ENCODE measurements at regions not wholly inside any gene's neighbourhood (a gene's known extent, or its start where the extent isn't known, plus 50 kb on each side); places are given as distances from the start of the nearest gene placed in this dataset.
A peak's percentile ranks its signal among the peaks of the same experiment; 100 is the strongest.

DNA sequence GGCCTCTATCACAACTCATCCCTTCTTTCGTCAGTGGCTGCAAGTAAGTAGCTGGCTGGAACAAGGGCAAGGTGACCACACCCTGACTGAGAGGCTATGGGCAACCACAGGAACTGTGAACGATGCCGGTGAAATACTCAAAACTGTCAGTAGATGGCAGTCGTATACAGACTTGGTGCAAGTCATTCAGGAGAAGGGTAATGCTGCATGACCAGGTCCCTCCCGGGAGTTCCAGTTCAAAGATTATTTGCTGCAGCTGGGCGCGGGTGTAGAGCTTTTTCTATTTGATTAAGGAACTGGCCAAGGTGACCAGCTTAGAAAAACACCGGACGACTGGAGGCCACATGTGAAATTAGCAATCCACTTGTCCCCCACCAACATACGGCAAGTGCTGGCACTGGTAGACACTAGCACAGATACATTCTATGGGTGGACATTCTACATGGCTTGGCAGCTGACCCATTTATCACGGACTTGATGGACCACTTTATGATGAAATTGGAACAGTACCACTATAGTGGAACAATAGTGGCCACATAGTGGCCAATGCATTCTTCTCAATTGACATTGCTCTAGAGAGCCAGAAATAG, 726.6 kb downstream of the TRAM1L1 start:
- Histone ChIP-seq H3K27me3 (replicated peaks; ENCODE audit: insufficient read depth, low read length) (no peaks in the 10 kb centered on the region), H3K9ac (ENCODE audit: low read length) (no peak overlapping the region), H4K20me1 (ENCODE audit: insufficient read depth, low read length) (no peaks in the 10 kb centered on the region), H3K79me2 (ENCODE audit: low read length) (no peaks in the 10 kb centered on the region), H3K4me2 (ENCODE audit: low read depth, low read length) (no peak overlapping the region), H3K36me3 (replicated peaks; ENCODE audit: insufficient read depth, low read length) (no peaks in the 10 kb centered on the region), H2AFZ (ENCODE audit: low read length) (0 out of 2 replicates have a peak overlapping the region, but pooled peaks have one; percentile 37), H3F3A (ENCODE audit: insufficient read depth, low read length) (no peaks in the 10 kb centered on the region), H3K9me3 (replicated peaks; ENCODE audit: insufficient read depth, low read length) (no peaks in the 10 kb centered on the region), H3K4me1 (ENCODE audit: low read length) (no peaks in the 10 kb centered on the region), H3K9me2 (replicated peaks; ENCODE audit: insufficient read depth, low read length) (no peaks in the 10 kb centered on the region), H3K4me3 (ENCODE audit: low read length) (no peak overlapping the region), H3K27ac (ENCODE audit: low read length) (no peak overlapping the region)
- TF ChIP-seq, protein P1, sequence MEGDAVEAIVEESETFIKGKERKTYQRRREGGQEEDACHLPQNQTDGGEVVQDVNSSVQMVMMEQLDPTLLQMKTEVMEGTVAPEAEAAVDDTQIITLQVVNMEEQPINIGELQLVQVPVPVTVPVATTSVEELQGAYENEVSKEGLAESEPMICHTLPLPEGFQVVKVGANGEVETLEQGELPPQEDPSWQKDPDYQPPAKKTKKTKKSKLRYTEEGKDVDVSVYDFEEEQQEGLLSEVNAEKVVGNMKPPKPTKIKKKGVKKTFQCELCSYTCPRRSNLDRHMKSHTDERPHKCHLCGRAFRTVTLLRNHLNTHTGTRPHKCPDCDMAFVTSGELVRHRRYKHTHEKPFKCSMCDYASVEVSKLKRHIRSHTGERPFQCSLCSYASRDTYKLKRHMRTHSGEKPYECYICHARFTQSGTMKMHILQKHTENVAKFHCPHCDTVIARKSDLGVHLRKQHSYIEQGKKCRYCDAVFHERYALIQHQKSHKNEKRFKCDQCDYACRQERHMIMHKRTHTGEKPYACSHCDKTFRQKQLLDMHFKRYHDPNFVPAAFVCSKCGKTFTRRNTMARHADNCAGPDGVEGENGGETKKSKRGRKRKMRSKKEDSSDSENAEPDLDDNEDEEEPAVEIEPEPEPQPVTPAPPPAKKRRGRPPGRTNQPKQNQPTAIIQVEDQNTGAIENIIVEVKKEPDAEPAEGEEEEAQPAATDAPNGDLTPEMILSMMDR (IDR thresholded peaks at IDR 0.05; ENCODE audit: low read length), result peak; percentile 78
- no peak for TF ChIP-seq EZH2phosphoT487 (IDR thresholded peaks at IDR 0.05; ENCODE audit: low read length)
- TF ChIP-seq EZH2 (optimal IDR thresholded peaks at IDR 0.05; ENCODE audit: low read depth, low read length), result no peak
- DNase-seq, result peak; percentile 79

DNA sequence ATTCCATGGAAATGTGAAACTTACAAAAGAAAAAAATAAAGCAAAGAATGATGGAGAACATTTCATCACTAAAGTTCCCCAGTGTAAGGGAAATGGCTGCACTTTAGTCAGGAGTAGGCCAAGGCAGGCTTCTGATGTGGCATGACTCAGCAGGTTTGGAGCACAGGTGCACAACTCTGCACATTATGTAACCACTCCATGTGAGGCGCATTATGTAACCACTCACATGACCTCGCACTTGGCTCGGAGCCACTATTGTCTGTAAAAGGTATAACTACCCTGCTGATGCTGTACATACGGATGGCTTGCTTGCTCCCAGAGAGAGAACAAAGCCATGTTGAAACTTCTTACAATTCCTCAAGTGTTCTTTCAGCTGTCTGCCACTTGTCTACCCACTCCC, 727.6 kb downstream of the TRAM1L1 start:
- H3K79me2 ChIP-seq (ENCODE audit: low read length), result no peaks in the 10 kb centered on the region
- DNase-seq, result no peak
- no peak overlapping the region for H3K9ac ChIP-seq (ENCODE audit: low read length)
- H3K4me3 ChIP-seq (ENCODE audit: low read length), result no peak overlapping the region
- H3K4me2 ChIP-seq (ENCODE audit: low read depth, low read length), result no peak overlapping the region
- H3F3A ChIP-seq (ENCODE audit: insufficient read depth, low read length), result no peaks in the 10 kb centered on the region
- no peak overlapping the region for H2AFZ ChIP-seq (ENCODE audit: low read length)
- no peaks in the 10 kb centered on the region for H3K9me2 ChIP-seq (replicated peaks; ENCODE audit: insufficient read depth, low read length)
- no peaks in the 10 kb centered on the region for H3K36me3 ChIP-seq (replicated peaks; ENCODE audit: insufficient read depth, low read length)
- H4K20me1 ChIP-seq (ENCODE audit: insufficient read depth, low read length), result no peaks in the 10 kb centered on the region
- TF ChIP-seq, protein P1 (IDR thresholded peaks at IDR 0.05; ENCODE audit: low read length), result no peak
- TF ChIP-seq EZH2 (optimal IDR thresholded peaks at IDR 0.05; ENCODE audit: low read depth, low read length), result no peak
- TF ChIP-seq EZH2phosphoT487 (IDR thresholded peaks at IDR 0.05; ENCODE audit: low read length), result no peak
- H3K4me1 ChIP-seq (ENCODE audit: low read length), result no peaks in the 10 kb centered on the region
- no peak overlapping the region for H3K27ac ChIP-seq (ENCODE audit: low read length)
- H3K9me3 ChIP-seq (replicated peaks; ENCODE audit: insufficient read depth, low read length), result no peaks in the 10 kb centered on the region
- H3K27me3 ChIP-seq (replicated peaks; ENCODE audit: insufficient read depth, low read length), result no peaks in the 10 kb centered on the region

DNA sequence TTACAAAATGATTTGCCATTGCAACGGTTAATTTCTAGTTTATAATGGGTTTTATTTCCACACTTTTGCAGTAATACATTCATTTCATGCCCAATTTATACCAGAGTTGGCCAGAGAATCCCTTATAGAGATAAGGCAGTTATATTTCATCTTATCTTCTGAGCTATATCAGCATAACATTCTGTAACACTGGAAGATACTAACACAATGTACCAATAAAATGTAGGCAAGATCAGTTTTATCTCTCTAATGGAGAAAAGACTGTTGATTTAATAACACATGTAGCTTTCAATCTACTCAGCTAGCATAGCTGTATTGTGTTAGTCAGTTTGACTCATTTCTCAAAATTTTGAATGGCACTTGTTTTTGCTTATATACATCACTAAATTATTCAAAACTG, 738.6 kb downstream of the TRAM1L1 start:
- Histone ChIP-seq H4K20me1 (ENCODE audit: insufficient read depth, low read length) (no peaks in the 10 kb centered on the region), H3K27ac (ENCODE audit: low read length) (no peak overlapping the region), H3K4me1 (ENCODE audit: low read length) (no peaks in the 10 kb centered on the region), H3K36me3 (replicated peaks; ENCODE audit: insufficient read depth, low read length) (no peaks in the 10 kb centered on the region), H3F3A (ENCODE audit: insufficient read depth, low read length) (no peaks in the 10 kb centered on the region), H2AFZ (ENCODE audit: low read length) (no peak overlapping the region), H3K9me3 (replicated peaks; ENCODE audit: insufficient read depth, low read length) (no peaks in the 10 kb centered on the region), H3K9me2 (replicated peaks; ENCODE audit: insufficient read depth, low read length) (no peaks in the 10 kb centered on the region), H3K4me2 (ENCODE audit: low read depth, low read length) (no peak overlapping the region), H3K79me2 (ENCODE audit: low read length) (no peaks in the 10 kb centered on the region), H3K4me3 (ENCODE audit: low read length) (no peak overlapping the region), H3K9ac (ENCODE audit: low read length) (no peak overlapping the region), H3K27me3 (replicated peaks; ENCODE audit: insufficient read depth, low read length) (no peaks in the 10 kb centered on the region)
- TF ChIP-seq, protein P1 (IDR thresholded peaks at IDR 0.05; ENCODE audit: low read length), result no peak
- no peak for TF ChIP-seq EZH2 (optimal IDR thresholded peaks at IDR 0.05; ENCODE audit: low read depth, low read length)
- TF ChIP-seq EZH2phosphoT487 (IDR thresholded peaks at IDR 0.05; ENCODE audit: low read length), result no peak
- DNase-seq, result no peak

All from MM.1S (cell line).